ENCODE measurements at regions not wholly inside any gene's neighbourhood (a gene's known extent, or its start where the extent isn't known, plus 50 kb on each side); places are given as distances from the start of the nearest gene placed in this dataset.
A peak's percentile ranks its signal among the peaks of the same experiment; 100 is the strongest.

- peak; percentile 10 to 78 (median 44) for DNase-seq
- no peak overlapping the region for H3K4me3 Mint-ChIP-seq
- peak; percentile 99 to 100 for ATAC-seq
- H3K9me3 Mint-ChIP-seq: no peaks in the 10 kb centered on the region
- POLR2A ChIA-PET: interaction anchor here (0.6 to 1.9 kb wide), 4 partner anchors 24 to 240 kb away, joined by 3 to 8 read pairs (median 4); partner anchors contain the start of gene ELOVL5
- peaks cover 0 to 6% (median 2%) of the 10 kb centered on the region in 4 donors for H3K4me1 Mint-ChIP-seq
- H3K27me3 Mint-ChIP-seq: peaks cover 0 to 1% (median 0%) of the 10 kb centered on the region in 5 donors
- H3K36me3 Mint-ChIP-seq: no peaks in the 10 kb centered on the region
- H3K27ac Mint-ChIP-seq: peak overlapping the region in 2 of 10 donors; percentile 29 to 36
These were observed 61.9 kb upstream of the ELOVL5 start for GRCh38 chr6:53410508-53411258.

GRCh38 chr6:53408826-53409225, 60.1 kb upstream of the ELOVL5 start:
- no peaks in the 10 kb centered on the region for H3K36me3 Mint-ChIP-seq
- no peak overlapping the region for H3K27ac Mint-ChIP-seq
- peaks cover 0 to 6% (median 2%) of the 10 kb centered on the region in 4 donors for H3K4me1 Mint-ChIP-seq
- POLR2A ChIA-PET: no interaction called here
- ATAC-seq: no peak
- DNase-seq: no peak
- peaks cover 0 to under 1% (median 0%) of the 10 kb centered on the region in 5 donors for H3K27me3 Mint-ChIP-seq
- H3K4me3 Mint-ChIP-seq: no peak overlapping the region
- no peaks in the 10 kb centered on the region for H3K9me3 Mint-ChIP-seq

GRCh38 chr6:53399027-53399344, 50.2 kb upstream of the ELOVL5 start:
- H3K4me3 Mint-ChIP-seq: no peak overlapping the region
- H3K4me1 Mint-ChIP-seq: no peaks in the 10 kb centered on the region
- H3K27ac Mint-ChIP-seq: no peak overlapping the region
- no peak for DNase-seq
- no peaks in the 10 kb centered on the region for H3K27me3 Mint-ChIP-seq
- no peaks in the 10 kb centered on the region for H3K36me3 Mint-ChIP-seq
- POLR2A ChIA-PET: no interaction called here
- ATAC-seq: no peak
- peaks cover 0 to 2% (median 0%) of the 10 kb centered on the region in 9 donors for H3K9me3 Mint-ChIP-seq

GRCh38 chr6:53398247-53399026, 49.7 kb upstream of the ELOVL5 start:
- no peaks in the 10 kb centered on the region for H3K27me3 Mint-ChIP-seq
- no peak for DNase-seq
- ATAC-seq: no peak
- no peaks in the 10 kb centered on the region for H3K4me1 Mint-ChIP-seq
- POLR2A ChIA-PET: no interaction called here
- no peak overlapping the region for H3K4me3 Mint-ChIP-seq
- H3K36me3 Mint-ChIP-seq: no peaks in the 10 kb centered on the region
- peaks cover 0 to 2% (median 0%) of the 10 kb centered on the region in 9 donors for H3K9me3 Mint-ChIP-seq
- H3K27ac Mint-ChIP-seq: no peak overlapping the region
